ENCODE measurements at regions not wholly inside any gene's neighbourhood (a gene's known extent, or its start where the extent isn't known, plus 50 kb on each side); places are given as distances from the start of the nearest gene placed in this dataset.

GRCh38 chr6:27133281-27134227 is 113.9 kb upstream of the PRSS16 start:
- DNase-seq (peak; percentile 89), ATAC-seq (peak; percentile 16)
- Mint-ChIP-seq H3K4me1 (peaks cover 26% of the 10 kb centered on the region), H3K9me3 (ENCODE audit: low read depth) (no peaks in the 10 kb centered on the region), H3K27ac (no peak overlapping the region), H3K4me3 (no peak overlapping the region), H3K27me3 (no peaks in the 10 kb centered on the region), H3K36me3 (ENCODE audit: low read depth) (no peaks in the 10 kb centered on the region)
- intact Hi-C loops (cut with DNase I, micrococcal nuclease), result loop anchor here (1.0 to 10.0 kb wide), 17 partner anchors 13 to 1731 kb away; partner anchors contain the start of gene ABT1 (in 2 of the 2)
- ChIA-PET POLR2A (interaction anchor here (0.6 to 6.1 kb wide), 29 partner anchors 12 to 1101 kb away, joined by 3 to 368 read pairs (median 7); a partner anchor contains a TSS), CTCF (interaction anchor here (0.6 to 2.4 kb wide), 5 partner anchors 14 to 1075 kb away, joined by 3 to 11 read pairs (median 3); a partner anchor contains a TSS)

GRCh38 chr6:27135087-27135657 is 112.3 kb upstream of the PRSS16 start:
- ChIA-PET CTCF (no interaction called here), POLR2A (interaction anchor here (0.7 to 6.1 kb wide), 5 partner anchors 11 to 1225 kb away, joined by 3 to 368 read pairs (median 37); a partner anchor contains a TSS)
- Mint-ChIP-seq H3K27ac (no peak overlapping the region), H3K4me1 (peaks cover 33% of the 10 kb centered on the region), H3K9me3 (ENCODE audit: low read depth) (no peaks in the 10 kb centered on the region), H3K36me3 (ENCODE audit: low read depth) (peaks cover 3% of the 10 kb centered on the region), H3K4me3 (no peak overlapping the region), H3K27me3 (no peaks in the 10 kb centered on the region)
- no peak for ATAC-seq
- intact Hi-C loops (cut with DNase I, micrococcal nuclease), result loop anchor here in 1 of 2 experiments (10.0 kb wide), 1 partner anchor 1730 kb away; no protein-coding TSS in a partner anchor
- no peak for DNase-seq

- peaks cover 33% of the 10 kb centered on the region for H3K4me1 Mint-ChIP-seq
- ATAC-seq (no peak), DNase-seq (no peak)
- ChIA-PET POLR2A (no interaction called here), CTCF (no interaction called here)
- peaks cover 3% of the 10 kb centered on the region for H3K36me3 Mint-ChIP-seq (ENCODE audit: low read depth)
- no peaks in the 10 kb centered on the region for H3K27me3 Mint-ChIP-seq
- no peaks in the 10 kb centered on the region for H3K9me3 Mint-ChIP-seq (ENCODE audit: low read depth)
- H3K4me3 Mint-ChIP-seq, result no peak overlapping the region
- H3K27ac Mint-ChIP-seq, result peak overlapping the region; percentile 67
- intact Hi-C loops (cut with DNase I, micrococcal nuclease), result loop anchor here in 1 of 2 experiments (10.0 kb wide), 1 partner anchor 1729 kb away; no protein-coding TSS in a partner anchor
Observed at GRCh38 chr6:27136077-27136644, 111.3 kb upstream of the PRSS16 start.

GRCh38 chr6:27136978-27137814 is 110.3 kb upstream of the PRSS16 start:
- DNase-seq, result no peak
- Mint-ChIP-seq H3K36me3 (ENCODE audit: low read depth) (peaks cover 3% of the 10 kb centered on the region), H3K9me3 (ENCODE audit: low read depth) (no peaks in the 10 kb centered on the region), H3K4me1 (peaks cover 39% of the 10 kb centered on the region), H3K27ac (no peak overlapping the region), H3K27me3 (no peaks in the 10 kb centered on the region), H3K4me3 (no peak overlapping the region)
- POLR2A ChIA-PET, result interaction anchor here (1.1 kb wide), 1 partner anchor 10 kb away, joined by 12 read pairs; a partner anchor contains a TSS
- ATAC-seq, result no peak
- intact Hi-C loops (cut with DNase I, micrococcal nuclease), result loop anchor here in 1 of 2 experiments (10.0 kb wide), 1 partner anchor 1728 kb away; no protein-coding TSS in a partner anchor
- CTCF ChIA-PET, result interaction anchor here (1.3 kb wide), 1 partner anchor 40 kb away, joined by 3 read pairs; no protein-coding TSS in a partner anchor

GRCh38 chr6:27138406-27138805 is 109.1 kb upstream of the PRSS16 start:
- DNase-seq (no peak), ATAC-seq (no peak)
- ChIA-PET POLR2A (interaction anchor here (0.6 to 1.9 kb wide), 4 partner anchors 9 to 1008 kb away, joined by 3 to 13 read pairs (median 6); a partner anchor contains a TSS), CTCF (interaction anchor here (1.1 to 2.7 kb wide), 3 partner anchors 9 to 38 kb away, joined by 3 to 7 read pairs (median 5); a partner anchor contains a TSS)
- H3K4me3 Mint-ChIP-seq, result peak overlapping the region; percentile 86
- peak overlapping the region; percentile 96 for H3K27ac Mint-ChIP-seq
- peaks cover 42% of the 10 kb centered on the region for H3K4me1 Mint-ChIP-seq
- H3K27me3 Mint-ChIP-seq, result no peaks in the 10 kb centered on the region
- no peaks in the 10 kb centered on the region for H3K9me3 Mint-ChIP-seq (ENCODE audit: low read depth)
- intact Hi-C loops (cut with DNase I, micrococcal nuclease), result loop anchor here in 1 of 2 experiments (2.0 to 10.0 kb wide), 2 partner anchors 982 to 1726 kb away; a partner anchor contains a TSS
- H3K36me3 Mint-ChIP-seq (ENCODE audit: low read depth), result peaks cover 5% of the 10 kb centered on the region

GRCh38 chr6:27138837-27139755 is 108.4 kb upstream of the PRSS16 start:
- ChIA-PET POLR2A (interaction anchor here (0.6 to 1.9 kb wide), 6 partner anchors 8 to 1008 kb away, joined by 3 to 13 read pairs (median 4); a partner anchor contains a TSS), CTCF (interaction anchor here (1.1 to 2.7 kb wide), 2 partner anchors 8 to 12 kb away, joined by 5 to 7 read pairs; a partner anchor contains a TSS)
- intact Hi-C loops (cut with DNase I, micrococcal nuclease), result loop anchor here in 1 of 2 experiments (2.0 to 10.0 kb wide), 2 partner anchors 982 to 1726 kb away; a partner anchor contains a TSS
- Mint-ChIP-seq H3K4me3 (peak overlapping the region; percentile 86), H3K27ac (peak overlapping the region; percentile 96), H3K36me3 (ENCODE audit: low read depth) (peaks cover 5% of the 10 kb centered on the region), H3K27me3 (no peaks in the 10 kb centered on the region), H3K9me3 (ENCODE audit: low read depth) (no peaks in the 10 kb centered on the region), H3K4me1 (peaks cover 43% of the 10 kb centered on the region)
- DNase-seq (peak; percentile 84), ATAC-seq (peak; percentile 76)

GRCh38 chr6:27139756-27140579 is 107.5 kb upstream of the PRSS16 start:
- DNase-seq (peak; percentile 56), ATAC-seq (peak; percentile 25)
- H3K4me1 Mint-ChIP-seq, result peaks cover 41% of the 10 kb centered on the region
- H3K27me3 Mint-ChIP-seq, result no peaks in the 10 kb centered on the region
- intact Hi-C loops (cut with DNase I, micrococcal nuclease), result loop anchor here (2.0 to 10.0 kb wide), 2 partner anchors 983 to 1725 kb away; a partner anchor contains a TSS
- peaks cover 5% of the 10 kb centered on the region for H3K36me3 Mint-ChIP-seq (ENCODE audit: low read depth)
- CTCF ChIA-PET, result interaction anchor here (2.7 kb wide), 1 partner anchor 13 kb away, joined by 7 read pairs; no protein-coding TSS in a partner anchor
- peak overlapping the region; percentile 86 for H3K4me3 Mint-ChIP-seq
- peak overlapping the region; percentile 96 for H3K27ac Mint-ChIP-seq
- POLR2A ChIA-PET, result interaction anchor here (1.0 to 1.9 kb wide), 4 partner anchors 7 to 866 kb away, joined by 4 to 13 read pairs (median 4); a partner anchor contains a TSS
- H3K9me3 Mint-ChIP-seq (ENCODE audit: low read depth), result no peaks in the 10 kb centered on the region

GRCh38 chr6:27140999-27141528 is 106.4 kb upstream of the PRSS16 start:
- peaks cover 5% of the 10 kb centered on the region for H3K36me3 Mint-ChIP-seq (ENCODE audit: low read depth)
- H3K27me3 Mint-ChIP-seq, result no peaks in the 10 kb centered on the region
- intact Hi-C loops (cut with DNase I, micrococcal nuclease), result loop anchor here in 1 of 2 experiments (10.0 kb wide), 1 partner anchor 1724 kb away; no protein-coding TSS in a partner anchor
- POLR2A ChIA-PET, result no interaction called here
- H3K9me3 Mint-ChIP-seq (ENCODE audit: low read depth), result no peaks in the 10 kb centered on the region
- DNase-seq, result no peak
- H3K4me3 Mint-ChIP-seq, result peak overlapping the region; percentile 86
- peaks cover 38% of the 10 kb centered on the region for H3K4me1 Mint-ChIP-seq
- ATAC-seq, result no peak
- peak overlapping the region; percentile 82 for H3K27ac Mint-ChIP-seq
- CTCF ChIA-PET, result no interaction called here

Measured in activated CD4-positive, alpha-beta T cell treated with anti-CD3 and anti-CD28 coated beads for 36 hours (primary cell).